ENCODE measurements at regions not wholly inside any gene's neighbourhood (a gene's known extent, or its start where the extent isn't known, plus 50 kb on each side); places are given as distances from the start of the nearest gene placed in this dataset.
A peak's percentile ranks its signal among the peaks of the same experiment; 100 is the strongest.

DNA sequence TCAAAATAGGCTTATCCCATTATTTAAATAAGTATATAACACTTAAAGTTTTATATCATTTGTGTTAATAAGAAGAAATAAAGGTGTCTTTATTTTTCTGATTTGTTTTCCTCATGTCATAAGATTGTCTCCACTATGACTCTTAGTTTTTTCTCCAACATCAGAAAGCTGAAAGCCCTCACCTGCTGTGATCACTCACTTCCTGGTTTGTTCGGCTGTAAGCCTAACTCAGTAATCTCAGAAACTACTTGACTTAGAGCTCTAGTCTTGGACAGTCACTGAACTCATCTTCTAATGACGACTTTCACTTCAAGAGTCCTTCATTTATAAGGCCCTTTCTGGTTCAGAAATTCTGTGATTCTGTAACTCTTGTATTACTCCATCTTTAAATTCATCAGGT lies 311.0 kb downstream of the ZEB2 start:
- DNase-seq, result no peak

DNA sequence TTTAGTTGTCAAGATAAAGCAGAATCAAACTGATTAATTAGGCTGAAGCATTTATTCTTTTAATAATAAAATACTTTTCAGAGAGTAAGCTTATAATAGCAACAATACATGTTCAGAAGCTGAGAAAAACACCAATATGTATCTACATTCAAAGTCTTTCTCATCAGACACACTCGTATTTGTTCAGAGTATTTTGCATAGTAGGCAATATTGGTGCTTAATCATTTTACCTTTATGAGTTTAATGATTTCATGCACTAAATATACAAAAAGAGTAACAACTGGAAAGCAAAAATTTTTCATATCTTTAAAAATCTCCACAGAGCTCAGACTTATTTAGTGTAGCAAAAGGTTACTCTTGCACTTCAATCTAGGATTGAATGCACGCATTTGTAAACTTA lies 313.9 kb downstream of the ZEB2 start:
- DNase-seq, result no peak

DNA sequence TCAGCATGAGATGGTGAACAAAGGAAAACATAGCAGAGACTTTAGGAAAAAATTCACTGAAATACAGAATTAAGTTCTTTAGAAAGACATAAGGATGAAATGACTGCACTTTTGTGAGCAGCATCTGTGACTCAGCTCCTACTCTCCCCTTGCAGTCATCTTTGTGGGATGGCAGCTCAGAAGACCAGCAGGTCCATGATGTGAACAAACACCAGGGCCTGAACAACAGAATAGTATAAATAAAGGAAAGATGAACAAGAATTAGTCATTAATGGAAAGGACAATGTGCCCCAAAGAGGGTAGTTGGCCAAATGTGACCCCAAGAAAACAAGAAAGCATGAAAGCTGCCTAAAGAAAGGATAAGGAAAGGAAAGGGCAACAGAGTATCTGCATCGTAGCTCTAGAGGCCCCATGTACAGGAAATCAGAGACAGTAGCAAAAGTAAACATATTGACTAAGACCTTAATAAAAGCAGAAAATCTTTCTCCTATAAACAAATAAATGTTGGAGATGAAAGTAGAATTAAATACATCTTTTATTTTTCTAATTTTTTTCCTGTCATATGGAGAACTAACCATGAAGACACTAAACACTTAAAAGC lies 318.0 kb downstream of the ZEB2 start:
- DNase-seq, result no peak

DNA sequence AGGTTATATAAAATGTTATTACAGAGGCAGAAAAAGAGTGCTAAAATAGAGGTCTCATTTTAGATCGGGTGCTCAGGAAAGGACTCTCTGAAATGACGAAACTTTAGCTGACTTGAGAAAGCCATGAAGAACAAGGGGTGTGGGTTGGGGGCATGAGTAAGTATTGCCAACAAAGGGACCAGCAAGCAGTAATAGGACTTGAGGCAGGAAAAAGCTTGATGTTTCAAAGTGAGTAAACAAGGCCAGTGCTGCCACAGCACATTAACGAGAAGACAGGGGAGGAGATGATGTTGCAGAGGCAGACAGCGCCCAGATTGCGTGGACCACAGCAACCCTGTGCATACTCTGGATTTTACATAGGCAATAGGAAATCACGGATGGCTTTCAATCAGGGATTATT lies 318.8 kb downstream of the ZEB2 start:
- no peak for DNase-seq

DNA sequence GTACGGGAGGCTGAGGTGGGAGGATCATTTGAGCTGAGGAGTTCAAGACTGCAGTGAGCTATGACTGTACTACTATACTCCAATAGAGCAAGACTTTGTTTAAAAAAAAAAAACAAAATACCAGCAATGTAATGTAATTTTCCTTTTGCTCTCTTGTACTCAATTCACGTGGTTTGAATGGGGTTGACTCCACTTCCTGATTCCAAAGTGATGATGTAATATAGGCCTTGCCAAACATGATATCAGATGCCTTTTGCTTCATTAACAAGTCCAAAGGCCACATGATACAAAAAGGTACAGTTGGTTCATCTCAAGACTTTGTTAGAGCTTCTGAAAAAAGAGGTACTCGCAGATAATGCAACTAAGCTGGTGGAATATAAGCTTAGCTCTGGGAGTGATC lies 321.8 kb downstream of the ZEB2 start:
- DNase-seq, result no peak

DNA sequence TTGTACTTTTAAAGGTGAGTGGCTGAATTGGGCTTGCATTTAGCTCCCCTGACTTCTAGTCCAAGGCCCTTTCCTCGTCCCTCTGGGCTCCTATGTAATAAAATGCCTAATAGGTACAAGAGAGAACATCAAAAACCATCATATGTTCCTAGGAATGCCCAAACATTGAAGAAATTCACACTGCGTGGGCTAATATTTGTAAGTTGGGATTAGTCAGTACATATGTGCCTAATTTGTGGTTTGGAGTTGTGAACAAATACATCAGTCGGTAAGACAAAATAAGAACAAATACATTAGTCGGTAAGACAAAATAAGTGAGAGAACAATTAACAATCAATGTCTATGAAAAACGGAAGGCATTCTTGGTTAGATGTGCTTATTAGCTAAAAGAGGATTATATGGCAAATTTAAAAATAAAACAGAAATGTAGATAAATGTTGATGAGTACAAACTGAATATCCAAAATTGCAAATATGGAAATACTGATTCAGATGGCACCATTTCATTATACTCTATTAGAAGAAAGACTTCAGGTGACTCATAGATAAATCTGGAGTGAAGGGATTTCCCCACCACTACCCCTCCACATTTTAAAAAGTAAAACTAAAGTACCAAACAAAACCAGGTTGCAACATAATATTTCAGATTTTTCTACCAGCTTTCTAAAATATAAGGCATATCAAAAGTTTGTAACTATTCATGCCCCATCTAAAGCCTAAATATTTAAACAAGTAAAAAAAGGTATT lies 325.4 kb downstream of the ZEB2 start:
- DNase-seq, result no peak

DNA sequence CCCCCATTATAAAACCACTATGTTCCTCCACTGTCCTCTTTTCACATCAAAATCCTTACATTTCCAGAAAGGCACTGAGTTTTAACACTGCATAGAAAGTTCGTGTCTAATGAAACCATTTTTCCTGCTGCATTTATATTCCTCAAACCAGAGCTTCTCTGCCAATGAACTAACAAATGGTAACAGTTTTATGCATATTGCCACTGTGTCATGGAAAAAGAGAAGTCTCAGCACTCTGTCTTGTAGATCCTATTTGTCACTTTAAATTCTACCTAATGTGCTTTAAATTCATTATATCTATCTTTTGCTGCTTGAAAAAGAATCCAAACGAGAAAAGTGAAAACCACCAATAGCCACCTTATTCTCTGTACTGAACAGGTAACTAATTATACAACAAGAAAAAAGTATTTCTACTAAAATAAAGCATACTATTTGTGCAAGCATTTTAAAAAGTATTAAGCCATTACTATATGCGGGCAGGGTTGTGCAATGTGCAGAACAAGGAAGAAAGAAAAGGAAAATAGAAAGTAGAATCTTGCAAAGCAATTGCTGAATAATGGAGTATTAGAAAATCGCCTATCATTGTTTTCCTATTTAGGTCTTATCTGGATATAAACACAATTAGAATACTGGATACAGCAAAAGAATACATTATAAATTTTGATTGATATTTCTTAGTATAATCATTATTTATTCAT lies 328.9 kb downstream of the ZEB2 start:
- DNase-seq, result no peak

DNA sequence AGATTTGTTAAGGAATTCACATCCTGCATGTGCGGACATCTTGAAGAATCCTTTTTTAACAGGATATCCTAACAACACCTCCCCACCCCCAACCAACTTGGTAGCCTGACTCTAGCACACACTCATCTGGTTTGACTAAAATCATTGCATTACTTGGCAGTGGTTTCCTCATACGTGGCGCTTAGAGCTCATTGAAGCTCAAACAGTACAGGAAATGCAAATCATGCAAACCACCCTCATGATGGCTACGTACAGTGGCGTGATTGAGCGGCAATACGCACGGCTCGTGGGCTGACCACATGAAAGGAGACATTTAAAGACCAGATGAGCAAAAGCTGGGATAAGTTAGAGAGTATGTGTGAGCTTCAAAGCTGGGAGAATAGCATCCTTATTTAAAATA lies 336.2 kb downstream of the ZEB2 start:
- peak; percentile 53 for DNase-seq

DNA sequence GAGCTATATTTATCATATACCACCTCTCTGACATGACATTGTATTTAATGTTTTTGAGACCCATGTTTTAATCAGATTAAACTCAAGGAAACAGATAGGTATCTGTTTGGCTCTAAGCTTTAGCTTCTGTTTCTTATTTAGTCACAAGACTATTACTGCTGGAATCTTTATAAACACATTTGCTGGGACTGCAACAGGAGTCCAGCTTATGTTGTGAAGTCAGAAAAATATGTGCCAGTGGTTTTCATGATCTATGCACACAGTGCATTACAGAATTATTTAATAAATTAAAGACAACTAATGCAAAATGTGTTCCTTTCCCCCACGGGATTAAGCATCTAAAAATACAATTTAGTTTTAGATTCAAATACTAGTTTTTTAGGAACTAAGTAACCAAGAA lies 338.9 kb downstream of the ZEB2 start:
- no peak for DNase-seq

DNA sequence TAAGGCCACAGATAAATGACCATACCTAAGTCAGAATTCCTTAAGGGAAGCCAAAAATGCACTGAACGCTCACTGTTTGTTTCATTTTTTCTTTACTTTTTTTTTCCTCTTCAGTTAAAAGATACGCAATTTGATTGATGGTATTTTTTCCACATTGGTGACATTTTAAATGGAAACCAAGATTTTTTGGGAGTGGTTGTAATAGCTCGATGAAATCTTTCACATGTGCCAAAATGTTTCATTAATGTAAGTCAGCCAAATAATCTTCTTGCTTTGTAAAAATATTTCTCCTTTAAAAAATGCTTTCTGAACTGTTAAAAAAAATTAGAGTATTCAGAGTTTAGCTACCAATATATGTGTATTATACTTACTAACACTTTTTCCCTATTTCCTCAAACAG lies 339.8 kb downstream of the ZEB2 start:
- DNase-seq, result no peak

DNA sequence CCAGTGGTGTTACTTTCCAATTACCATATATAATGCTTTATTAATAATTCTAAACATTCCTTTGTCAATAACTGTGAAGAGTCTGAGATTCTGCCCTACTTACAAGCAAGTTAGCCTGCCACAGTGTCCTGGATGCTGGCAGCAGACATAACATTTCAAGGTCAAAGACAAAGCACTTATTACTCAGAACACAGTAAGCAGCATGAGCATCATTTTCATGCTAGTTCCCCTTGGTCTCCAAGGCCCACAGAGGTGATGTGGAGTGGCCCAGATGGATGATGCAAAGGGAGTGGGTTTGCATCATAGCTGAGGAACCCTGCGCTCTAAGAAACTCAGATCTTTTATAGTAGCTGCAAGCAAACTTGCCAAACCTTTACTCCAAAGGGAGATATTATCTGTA lies 349.7 kb downstream of the ZEB2 start:
- DNase-seq, result no peak

DNA sequence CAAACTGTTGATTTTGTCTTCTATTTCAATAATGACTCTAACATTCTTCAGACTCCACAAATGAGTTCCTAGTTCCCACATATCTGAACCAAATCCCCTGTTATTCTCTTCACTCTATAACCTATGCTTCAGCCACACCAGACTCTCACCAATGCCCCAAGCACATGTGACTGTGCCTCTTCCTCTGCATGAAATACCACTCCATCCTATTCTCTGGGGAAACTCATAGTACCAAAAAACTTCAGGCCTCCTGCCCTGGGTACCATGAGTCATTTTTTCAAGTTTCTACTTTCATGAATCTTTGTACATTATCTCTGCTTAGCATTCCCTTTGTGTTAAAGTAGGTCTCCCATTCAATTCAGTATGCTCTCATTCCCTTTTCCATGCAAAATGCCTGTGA lies 353.2 kb downstream of the ZEB2 start:
- no peak for DNase-seq

DNA sequence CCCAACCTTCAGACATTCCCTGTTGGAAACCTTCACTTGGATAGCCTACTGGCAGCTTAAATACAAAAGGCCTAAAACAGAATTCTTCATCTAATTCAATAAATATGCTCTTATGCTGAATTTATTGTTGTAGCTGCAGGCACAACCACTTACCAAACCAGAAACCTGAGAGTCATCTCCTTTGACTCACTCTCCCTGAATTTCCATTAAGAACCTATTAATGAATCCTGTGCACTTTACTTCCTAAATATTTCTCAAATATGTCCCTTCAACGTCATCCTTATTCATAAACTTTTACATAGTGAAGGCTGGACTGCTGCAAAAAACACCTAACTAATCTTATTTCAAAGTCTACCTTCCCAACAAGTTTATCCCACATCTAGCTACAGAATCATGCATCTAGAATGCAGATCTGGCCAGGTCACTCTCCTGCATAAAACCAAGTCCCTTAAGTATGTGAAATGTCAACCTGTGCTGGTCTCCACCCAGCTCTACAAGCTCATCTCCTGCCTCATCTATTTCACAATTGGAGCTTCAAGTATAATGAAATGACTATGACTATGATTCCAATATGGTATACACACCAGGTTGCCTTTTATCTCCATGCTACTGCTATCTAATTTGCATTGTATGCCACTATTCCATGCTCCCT lies 354.2 kb downstream of the ZEB2 start:
- DNase-seq, result no peak

DNA sequence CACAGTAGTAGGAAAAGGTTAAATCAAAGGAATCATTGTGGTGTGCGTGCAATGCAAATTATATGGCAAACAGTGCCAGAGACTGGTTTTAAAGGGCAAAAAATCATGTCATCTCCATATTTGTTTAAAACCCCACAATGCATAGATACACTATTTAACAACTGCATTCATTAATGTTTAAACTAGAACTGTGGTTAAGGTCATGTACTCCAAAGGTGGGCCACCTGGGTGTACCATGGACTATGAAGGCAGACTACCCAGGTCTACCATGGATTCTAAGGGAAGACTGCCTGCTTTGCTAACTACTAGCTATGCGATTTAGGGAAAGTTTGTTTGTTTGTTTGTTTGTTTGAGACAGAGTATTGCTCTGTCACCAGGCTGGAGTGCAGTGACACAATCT lies 356.3 kb downstream of the ZEB2 start:
- DNase-seq, result no peak

DNA sequence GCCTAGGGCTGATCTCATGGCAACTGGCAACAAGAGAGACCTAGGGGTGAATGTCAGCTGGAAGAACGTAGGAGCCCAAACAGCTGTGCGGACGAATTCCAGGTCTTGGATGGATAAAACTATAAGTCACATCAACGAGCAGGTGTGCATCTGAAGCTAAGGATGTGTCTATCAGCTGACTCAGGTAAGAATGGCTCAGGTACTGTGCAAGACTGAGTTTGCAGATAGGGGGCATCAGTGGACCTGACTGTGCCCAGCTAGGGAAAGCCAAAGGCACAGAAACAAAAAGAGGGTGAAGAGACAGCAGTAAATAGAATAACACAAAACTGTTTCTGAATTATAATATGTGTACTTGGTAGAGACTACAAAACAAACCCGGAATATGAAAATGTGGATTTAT lies 357.3 kb downstream of the ZEB2 start:
- DNase-seq, result peak; percentile 31

DNA sequence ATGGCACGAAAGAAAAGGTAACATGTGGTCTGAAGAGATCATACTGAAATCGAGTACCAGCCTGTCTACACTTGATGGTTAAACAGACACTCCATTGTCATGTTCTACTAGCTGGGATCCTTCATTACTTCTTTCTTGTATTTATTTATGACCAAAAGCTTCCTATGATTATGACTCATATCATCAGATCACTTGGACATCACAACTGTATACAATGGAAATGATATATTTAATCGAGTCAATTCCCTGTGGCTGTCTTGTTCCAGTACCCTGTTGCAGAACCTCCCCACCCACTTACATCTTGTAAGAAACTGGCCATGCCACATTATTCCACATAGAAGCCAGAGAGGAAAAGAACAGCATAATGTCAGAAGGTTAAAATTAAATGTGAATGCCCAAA lies 358.9 kb downstream of the ZEB2 start:
- DNase-seq, result no peak

DNA sequence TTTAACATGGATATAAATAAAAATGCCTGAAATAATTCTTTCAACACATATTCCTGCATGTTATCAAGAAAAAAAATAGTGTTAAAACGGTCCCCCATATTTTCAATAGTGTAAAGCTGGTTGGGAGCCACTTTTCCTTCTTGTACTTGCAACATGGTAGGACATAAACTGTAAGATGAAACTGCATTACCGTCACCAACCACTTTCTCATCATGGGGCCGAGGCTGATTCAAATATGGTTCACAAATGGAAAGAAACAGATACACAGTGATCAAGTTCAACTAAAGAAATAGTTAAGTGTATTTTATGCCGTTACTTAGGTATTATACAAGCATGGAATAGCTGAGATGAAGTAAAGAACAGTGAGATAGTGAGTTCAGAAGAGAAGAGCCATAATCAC lies 360.7 kb downstream of the ZEB2 start:
- DNase-seq, result no peak

DNA sequence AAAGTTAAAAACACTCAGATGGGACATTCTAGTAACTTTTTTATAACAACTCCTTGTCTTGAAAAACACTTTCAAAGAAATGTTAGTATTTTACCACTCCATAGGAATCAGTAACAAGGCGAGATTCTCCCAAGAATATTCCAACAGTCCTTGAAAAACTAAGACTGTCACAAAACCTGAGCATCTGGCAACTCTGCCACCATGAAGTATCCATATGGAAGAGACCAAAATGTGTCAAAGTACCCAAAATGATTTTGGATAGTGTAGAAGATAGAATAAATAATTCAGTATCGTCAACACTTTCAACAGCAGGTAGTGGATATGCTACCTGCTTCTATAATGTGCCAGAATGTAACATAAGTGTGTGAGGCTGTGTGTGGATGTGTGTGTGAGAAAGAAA lies 361.8 kb downstream of the ZEB2 start:
- DNase-seq, result no peak

DNA sequence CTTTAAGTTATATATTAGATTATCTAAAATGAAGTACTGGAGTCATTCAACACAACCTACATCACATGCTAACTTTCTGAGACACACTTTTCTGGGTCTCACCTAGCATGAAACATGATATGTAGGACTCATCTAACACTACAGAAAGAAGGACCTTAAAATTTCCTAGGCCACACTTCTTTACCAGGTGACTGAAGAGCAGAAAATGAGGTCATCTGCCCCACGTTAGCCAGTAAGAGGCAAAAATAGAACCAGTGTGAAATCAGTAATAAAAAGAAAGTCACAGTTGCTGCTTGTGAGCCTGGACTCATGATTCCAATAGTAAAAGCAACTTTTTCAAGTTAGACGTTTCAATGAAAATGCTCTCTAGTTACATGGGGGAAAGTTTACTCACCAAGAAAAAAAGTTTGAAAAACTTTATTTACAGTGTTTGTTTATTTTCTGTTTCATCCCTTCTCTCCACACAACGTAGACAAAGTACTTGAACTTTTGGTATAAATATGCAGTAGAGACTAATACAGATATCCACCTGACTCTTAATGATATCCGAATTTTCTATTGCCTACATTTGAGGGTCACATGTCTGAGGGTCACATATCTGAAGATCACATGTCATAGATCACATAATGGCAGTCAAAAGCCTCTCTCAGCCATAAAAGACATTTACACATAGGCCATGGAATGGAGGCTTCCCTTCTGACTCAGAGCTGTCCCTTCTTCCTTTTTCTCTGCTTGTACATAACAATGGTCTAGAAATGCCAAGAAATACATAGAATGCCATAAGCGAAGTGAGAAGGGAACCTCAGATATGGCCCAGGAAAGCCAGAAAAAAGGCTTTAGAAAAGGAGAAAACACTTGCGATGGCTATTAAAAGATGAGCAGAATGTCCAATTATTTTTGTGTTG lies 362.9 kb downstream of the ZEB2 start:
- no peak for DNase-seq

DNA sequence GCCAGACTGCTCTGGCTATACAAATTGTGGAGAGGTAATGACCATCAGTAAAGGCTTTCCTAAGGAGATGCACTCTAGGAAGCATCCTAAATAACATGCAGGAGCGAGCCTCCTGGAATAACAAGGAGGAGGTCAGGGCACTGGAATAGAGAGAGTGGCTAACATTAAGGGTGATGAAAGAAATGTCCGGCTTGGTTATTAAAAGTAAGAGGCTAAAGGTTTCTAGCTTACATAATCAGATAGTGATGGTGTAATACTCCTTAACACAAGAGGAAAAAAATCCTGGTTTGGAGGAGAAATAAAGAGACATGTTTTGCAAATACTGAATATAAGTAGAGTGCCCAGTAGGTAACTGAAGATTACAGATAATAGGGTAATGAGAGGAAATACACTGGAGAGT lies 365.7 kb downstream of the ZEB2 start:
- no peak for DNase-seq

DNA sequence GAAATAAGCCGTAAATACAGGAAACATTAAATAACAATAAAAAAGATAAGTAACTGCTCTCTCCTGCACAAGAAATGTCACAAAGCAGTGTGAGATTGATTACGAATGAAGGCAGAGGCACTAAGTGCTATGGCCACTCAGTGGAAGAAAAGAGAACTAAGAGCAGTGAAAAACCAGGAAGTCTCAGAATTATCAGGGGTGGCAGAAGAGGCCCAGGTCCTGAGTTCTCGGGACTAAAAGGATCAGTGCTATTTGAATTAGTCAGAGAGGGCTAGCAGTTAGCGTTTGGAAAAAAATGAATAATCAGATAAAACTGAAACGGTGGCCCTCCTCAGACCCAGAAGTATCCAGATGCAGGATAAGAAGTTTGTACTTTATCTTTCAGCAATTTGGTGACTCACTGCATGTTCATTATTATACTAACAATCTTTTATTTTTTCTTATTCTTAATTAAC lies 367.1 kb downstream of the ZEB2 start:
- no peak for DNase-seq

DNA sequence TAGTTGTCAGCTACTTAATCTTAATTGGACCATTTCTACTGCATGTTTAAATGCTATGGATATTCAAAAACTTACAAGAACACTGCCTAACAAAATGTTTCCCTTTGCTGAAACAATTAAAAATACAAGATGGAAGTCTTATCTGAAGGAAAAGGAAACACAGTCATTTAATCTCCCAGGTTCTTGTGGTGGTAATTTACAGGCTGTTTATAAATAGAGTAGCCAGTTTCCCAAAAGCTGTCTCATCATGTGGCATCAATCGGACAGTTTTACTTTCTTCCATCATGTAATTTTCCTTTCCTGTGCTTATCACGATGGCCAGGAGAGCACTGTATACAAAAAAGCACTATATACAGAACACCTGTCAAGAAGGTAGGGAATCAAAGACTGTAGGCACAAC lies 368.1 kb downstream of the ZEB2 start:
- no peak for DNase-seq

DNA sequence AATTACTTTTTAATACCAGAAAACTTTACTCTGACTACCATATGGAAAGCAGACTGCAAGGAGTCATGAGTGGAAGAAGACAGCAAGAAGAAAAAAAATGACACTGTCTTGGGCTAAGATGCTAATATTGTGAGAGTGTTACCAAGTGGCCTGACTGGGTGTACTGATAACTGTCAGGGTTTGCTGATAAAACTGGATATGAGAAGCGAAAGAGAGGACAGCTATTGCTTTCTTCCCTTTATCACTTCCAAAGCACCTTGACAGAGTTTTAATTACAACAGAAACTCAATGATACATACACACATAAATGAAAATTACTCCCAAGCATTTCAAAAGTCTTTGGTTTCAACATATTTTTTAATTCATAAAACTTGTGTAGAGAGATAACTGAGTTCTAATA lies 368.5 kb downstream of the ZEB2 start:
- DNase-seq, result no peak

All from activated T-cell treated with anti-CD3 and anti-CD28 coated beads for 4 hours (primary cell).